AG09319 (cell line): ENCODE measurements at regions not wholly inside any gene's neighbourhood (a gene's known extent, or its start where the extent isn't known, plus 50 kb on each side); places are given as distances from the start of the nearest gene placed in this dataset.
"Not testable (repeated sequence)": the region's sequence is repeated elsewhere in the genome, so short reads cannot be mapped to it uniquely, and the experiment has no call there.

Experiments used
- DNase-seq: peaks from one replicate; pipeline ENCODE4 v3.0.0-alpha.2; 2010; ENCODE audit warnings: low read depth; ENCODE audit errors: extremely low read depth
- CTCF ChIP-seq: IDR thresholded peaks from 2 replicates; pipeline ENCODE4 v1.5.1; 2011; ENCODE audit warnings: low read depth, mild to moderate bottlenecking, inconsistent platforms, low read length, moderate library complexity

- no peak for TF ChIP-seq CTCF
- DNase-seq: no peak
Observed at GRCh38 chr3:4907050-4907449, 72.2 kb upstream of the BHLHE40 start.

GRCh38 chr3:4907643-4908432 lies 71.4 kb upstream of the BHLHE40 start:
- no peak for DNase-seq
- no peak for TF ChIP-seq CTCF

- TF ChIP-seq CTCF: no peak
- no peak for DNase-seq
Observed at GRCh38 chr3:4908433-4909156, 70.6 kb upstream of the BHLHE40 start.

- DNase-seq: no peak
- no peak for TF ChIP-seq CTCF
Observed at GRCh38 chr3:4914464-4914863, 64.8 kb upstream of the BHLHE40 start.

GRCh38 chr3:4921589-4921988 lies 57.6 kb upstream of the BHLHE40 start:
- DNase-seq: not testable (repeated sequence)

GRCh38 chr3:4926892-4927291 lies 52.3 kb upstream of the BHLHE40 start:
- no peak for TF ChIP-seq CTCF
- no peak for DNase-seq

GRCh38 chr3:4928277-4928789 lies 50.9 kb upstream of the BHLHE40 start:
- TF ChIP-seq CTCF: no peak
- DNase-seq: no peak
